Mucosa of gallbladder (tissue), 1 donor: ENCODE measurements at regions not wholly inside any gene's neighbourhood (a gene's known extent, or its start where the extent isn't known, plus 50 kb on each side); places are given as distances from the start of the nearest gene placed in this dataset.
"Not testable (repeated sequence)": the region's sequence is repeated elsewhere in the genome, so short reads cannot be mapped to it uniquely, and the experiment has no call there.

Source experiments
- DNase-seq: peaks from one replicate; pipeline ENCODE4 v3.0.0-alpha.2; 2020; ENCODE audit warnings: low spot score
- donor health status: DM: no; HTN: no; CAD: no.

DNA sequence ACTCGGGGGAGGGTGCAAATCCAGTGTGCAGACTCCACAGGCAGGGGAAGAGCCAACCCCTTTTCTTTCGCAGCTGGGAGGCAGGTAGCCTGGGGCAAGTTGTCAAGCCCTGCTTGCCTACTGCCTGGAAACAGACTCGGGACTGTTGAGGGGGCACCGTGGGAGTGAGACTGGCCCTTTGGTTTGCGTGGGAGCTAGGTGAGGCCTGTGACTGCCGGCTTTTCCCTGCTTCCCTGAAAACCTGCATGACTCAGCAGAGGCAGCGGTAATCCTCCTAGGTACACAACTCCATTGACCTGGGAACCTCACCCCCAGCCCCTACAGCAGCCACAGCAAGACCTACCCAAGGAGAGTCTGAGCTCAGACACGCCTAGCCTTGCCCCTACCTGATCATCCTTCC is 509.5 kb downstream of the DTWD2 start:
- no peak for DNase-seq

DNA sequence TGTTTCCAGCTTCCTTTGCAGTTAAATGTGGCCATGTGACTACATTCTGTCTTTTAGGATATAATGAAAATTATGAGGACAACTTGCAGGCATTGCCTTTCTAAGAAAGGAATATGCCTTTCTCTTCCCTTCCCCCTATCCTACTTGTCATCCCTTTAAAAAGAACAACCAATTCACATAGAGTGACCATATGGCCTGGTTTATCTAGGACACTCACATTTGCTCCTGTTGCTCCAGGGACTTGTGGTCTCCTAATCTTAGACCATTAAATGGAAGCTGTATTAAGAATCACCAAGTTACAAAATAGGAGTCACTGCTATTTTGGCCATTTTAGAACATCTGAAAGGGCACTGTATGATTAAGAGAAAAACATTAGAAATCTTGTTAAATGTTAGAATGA is 520.3 kb downstream of the DTWD2 start:
- DNase-seq, result no peak

DNA sequence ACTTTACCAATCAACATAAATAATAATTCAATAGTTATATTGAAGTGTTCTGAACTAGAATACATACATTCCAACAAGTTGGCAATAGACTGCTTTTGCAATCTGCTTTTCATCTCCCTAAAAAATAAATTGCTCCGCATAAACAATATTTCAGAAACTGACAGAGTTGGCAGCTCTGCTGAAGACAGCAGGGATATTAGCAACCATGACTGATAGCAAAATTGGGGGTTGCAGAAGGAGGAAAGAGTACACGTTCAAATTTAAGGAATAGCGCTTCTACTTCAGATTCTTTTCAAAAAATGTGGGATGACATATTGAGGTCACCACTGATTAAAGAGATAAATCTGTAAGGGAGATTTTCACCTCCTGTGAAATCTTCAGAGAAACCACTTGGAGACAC is 521.2 kb downstream of the DTWD2 start:
- no peak for DNase-seq

DNA sequence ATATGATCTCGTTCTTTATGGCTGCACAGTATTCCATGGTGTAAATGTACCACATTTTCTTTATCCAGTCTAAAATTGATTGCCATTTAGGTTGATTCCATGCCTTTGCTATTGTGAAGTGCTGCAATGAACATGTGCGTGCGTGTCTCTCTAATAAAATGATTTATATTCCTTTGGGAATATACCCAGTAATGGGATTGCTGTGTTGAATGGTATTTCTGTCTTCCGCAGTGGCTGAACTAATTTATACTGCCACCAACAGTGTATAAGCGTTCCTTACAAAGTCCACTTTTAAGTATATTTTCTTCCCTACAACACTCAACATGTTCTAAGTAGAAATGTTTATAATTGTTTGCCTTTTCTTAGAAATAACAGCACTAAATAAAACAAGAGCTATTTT is 521.9 kb downstream of the DTWD2 start:
- DNase-seq, result no peak

DNA sequence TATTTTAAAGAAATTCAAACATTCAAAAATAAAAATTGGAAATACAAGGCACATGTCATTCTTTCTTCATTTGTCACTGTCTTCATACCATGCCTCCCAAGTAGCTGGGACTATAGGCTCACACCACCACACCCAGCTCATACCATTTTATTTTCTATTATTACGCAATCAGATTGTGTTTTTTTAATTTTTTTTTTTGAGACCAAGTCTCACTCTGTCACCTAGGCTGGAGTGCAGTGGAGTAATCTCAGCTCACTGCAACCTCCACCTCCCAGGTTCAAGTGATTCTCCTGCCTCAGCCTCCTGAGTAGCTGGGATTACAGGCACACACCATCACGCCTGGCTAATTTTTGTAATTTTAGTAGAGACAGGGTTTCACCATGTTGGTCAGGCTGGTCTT is 526.1 kb downstream of the DTWD2 start:
- DNase-seq, result not testable (repeated sequence)

DNA sequence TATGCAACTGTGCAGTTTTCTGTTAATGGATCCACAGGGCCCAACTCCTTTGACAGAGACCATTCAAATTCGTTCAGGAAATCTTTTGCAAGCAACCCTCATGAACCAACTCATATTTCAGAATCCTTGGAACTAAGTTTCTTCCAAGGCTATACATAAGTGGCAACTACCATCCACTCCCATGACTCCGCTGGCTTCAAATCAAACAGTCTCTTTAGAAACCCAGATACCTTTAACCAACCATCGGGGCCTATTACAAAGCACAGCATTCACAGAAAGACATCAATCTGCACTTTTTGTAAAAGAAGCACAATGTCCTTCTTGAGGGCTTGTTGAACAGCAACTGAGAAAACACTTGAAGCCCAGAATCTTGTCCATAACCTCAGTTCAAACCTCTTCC is 526.9 kb downstream of the DTWD2 start:
- no peak for DNase-seq

DNA sequence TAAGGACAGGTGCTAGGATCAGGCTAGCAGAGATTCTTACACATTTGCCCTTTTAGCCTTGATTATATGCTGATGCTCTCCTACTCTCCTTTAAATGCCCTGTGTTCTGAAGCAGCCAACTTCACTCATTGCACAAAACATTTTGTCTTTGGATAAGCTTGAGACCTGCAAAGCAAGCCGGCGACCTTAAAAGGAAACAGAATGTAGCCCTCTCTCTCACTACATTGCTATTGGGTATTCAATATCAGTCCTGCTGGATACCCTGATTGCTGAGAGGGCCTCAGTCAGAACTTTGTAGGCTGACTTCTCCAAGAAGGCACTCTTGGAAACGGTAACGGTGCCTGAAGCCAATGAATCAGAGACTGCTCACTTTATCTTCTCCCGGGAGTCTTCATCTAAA is 528.9 kb downstream of the DTWD2 start:
- DNase-seq, result no peak

DNA sequence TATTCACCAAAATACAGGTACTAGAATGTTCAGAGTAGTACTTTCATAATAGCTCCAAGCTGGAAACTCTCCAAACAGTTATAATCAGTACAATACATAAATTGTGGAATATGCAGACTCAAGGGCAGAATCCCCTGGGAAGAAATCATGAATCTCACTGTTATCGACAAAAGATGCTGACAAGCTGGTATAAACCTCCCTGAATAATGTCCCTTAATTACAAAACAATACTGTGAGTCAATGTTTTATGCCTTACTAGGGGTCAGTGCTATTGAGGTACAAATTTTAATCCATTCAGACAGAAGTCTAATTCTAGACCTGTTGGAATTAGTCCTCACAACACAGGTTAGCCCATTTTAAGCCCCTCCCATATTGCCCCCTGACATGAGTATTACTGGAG is 532.3 kb downstream of the DTWD2 start:
- DNase-seq, result no peak

DNA sequence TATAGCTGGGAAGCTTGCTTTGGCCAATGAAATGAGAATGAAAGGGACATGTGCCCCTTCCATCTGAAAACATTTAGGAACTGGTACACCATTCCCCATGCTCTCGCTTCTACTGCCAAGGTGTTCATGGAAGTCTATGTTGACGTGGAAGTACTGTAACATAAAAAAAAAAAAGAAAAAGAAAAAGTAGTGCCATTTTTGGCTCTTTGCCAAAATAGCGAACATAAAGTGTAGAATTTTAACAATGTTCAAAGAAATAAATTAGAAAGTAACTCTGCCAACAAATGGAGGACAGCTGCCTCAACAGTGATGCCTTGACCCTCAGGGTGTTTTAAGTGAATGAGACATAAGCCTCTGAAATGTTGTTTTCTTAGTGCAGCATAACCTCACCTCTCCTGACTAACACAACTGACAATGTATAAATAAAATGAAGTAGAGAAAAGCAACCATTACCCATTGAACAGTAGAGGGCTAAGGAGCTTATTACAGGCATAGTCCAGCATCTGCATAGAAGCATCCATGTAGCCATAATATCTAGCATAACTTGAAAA is 536.6 kb downstream of the DTWD2 start:
- DNase-seq, result no peak

DNA sequence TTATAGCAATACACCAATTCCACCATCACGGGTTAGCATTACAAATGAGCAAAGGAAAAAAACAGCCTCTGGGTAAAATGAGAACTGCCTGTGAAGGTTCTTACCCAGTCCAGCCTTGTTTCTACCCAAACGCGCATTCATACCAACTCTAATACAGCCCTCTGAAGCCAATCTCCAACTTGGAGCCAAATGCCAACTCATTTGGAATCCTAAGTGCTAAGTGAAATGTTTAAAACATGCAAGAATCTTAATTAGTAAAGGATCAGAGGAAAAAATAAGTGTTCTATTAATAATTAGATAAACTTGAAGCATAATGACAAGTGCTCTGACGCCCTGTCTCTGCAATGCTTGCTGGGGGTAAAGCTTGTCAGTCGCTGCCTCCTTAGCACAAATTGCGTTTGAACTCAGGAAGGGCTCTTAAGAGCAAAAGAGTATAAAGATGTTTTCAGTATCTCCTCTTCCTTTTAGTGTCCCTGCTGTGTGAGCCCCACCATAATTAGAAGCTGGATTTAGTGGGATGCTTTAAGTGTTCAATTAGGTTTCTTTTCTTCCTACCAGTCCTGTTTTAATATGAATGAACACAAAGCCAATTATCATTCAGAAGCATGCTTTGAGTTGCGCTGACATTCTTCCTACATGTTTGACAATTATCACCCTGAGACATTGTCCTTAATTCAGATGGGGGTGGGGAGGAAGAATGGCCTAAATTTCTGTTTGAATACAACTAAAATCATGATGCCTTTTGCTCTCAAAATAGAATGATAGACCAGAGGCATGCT is 537.6 kb downstream of the DTWD2 start:
- DNase-seq, result no peak

DNA sequence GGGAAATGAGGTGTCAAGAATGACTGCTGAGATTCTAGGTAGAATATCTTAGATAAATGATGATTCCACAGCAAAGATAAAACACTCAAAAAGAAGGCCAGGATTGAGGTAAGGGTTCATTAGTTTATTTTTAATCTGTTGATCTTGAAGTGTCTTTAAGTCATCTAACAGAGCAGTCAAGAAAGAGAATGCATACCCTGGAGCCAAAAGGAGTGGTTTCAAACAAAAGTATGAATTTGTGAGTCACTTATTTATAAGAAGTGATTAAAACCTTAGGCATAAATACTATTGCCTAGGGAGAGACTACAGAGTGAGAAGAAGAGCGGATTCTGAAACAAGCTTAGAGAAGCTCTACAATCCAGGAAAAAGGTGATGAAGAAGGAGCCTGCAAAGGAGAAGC is 541.0 kb downstream of the DTWD2 start:
- no peak for DNase-seq

DNA sequence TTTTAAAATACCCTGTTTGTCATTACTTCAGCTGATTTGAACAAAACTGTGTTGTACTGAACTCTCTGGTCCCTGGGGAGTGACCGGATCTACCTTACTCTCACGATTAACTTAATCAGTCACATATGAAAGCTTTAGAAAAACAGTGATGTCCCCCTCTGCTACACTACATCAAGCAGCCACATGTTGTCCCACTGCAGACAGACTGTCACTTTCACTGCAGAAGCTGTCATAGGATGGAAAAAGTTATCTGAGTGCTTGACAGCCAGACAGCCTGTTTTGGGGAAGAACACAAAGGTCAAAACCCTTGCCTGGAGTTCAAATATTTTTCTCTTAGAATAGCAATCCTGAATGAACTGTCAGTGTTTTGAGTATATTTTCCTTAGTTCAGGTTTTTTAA is 546.4 kb downstream of the DTWD2 start:
- DNase-seq, result no peak

DNA sequence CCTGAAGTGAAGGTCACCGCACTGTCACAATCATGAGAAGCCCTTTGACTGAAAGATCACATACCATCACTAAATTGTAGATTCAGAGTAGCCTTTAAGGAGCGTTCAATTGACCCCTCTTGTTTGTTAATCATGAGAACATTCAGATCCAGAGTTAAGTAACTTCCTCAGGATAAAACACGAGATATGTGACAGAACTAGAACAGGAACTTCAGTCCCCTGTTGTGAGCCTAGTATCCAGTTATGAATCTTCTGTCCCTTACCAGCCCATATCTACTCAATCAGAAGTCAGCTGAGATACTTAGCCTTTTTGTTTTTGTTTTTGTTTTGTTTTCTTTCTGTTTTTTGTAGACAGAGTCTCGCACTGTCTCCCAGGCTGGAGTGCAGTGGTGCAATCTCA is 547.3 kb downstream of the DTWD2 start:
- no peak for DNase-seq

DNA sequence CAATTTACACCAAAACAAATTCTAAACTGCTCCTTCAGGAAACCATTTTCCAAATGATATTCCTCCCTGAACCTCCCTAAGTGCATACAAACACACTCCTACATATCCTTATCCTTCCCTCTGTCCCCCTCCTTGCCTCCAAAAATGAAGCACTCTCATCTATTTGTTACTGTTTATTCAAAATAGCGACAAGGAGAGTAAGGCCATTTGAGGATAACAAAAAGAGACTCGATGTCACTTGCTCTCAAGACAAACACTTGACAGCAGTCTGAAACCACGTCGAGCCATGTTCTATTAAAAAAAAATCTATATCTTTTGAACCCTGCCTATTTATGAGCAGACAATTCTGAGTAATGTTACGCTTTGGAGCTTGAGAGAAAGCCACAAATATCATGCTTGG is 547.9 kb downstream of the DTWD2 start:
- DNase-seq, result no peak

DNA sequence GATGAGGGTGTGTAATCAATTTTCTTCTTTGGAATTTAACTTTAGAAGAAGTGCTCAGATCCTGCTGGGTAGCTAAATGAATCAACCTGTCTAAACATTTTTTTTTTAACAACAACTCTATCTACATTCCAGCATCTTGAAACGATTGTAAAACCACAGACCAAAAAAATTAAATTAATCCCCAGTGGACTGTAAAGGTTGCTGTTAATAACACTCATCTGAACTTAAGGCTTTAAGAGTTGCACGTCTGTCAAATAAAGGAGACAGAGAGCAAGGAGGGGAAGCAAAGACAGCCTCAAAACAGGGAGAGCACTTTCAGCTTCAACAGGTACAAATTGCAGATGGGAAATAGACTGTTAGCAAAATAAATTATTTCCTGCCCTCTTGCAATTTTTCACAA is 548.5 kb downstream of the DTWD2 start:
- DNase-seq, result no peak

DNA sequence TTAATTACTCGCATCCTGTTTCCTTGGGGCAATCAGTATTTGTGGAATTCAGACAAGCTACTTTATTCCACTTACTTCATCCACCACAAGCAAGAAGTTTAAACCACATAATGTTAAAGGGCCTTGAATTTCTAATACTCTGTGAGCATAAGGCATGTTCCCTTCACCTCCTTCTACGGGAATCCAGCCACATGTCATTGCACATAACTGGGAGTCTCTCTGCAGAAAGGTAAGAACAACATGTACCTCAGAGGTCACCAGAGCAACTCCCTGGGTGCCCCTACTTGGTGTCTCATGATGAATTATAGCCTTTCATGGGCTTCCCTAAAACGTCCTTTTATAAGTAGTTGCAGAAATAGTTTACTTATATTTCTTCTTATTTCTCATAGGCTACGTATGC is 553.2 kb downstream of the DTWD2 start:
- no peak for DNase-seq

DNA sequence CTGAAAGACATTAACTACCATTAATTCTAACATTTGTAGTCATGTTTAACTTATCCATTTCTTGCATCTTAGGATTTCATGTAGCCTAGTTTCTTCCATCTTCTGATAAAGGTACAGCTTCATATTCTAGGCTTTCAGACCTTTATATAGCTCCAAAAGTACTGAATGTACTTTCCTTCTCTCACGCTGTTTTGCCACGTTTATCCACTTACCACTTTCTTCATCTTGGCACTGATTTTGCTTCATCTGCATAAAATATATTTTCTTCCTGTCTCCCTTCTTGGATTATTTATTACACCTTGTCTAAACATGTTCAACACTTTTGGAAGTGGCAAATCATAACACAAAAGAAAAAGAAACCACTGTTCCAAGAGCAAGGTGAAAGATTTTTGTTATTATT is 553.8 kb downstream of the DTWD2 start:
- no peak for DNase-seq

DNA sequence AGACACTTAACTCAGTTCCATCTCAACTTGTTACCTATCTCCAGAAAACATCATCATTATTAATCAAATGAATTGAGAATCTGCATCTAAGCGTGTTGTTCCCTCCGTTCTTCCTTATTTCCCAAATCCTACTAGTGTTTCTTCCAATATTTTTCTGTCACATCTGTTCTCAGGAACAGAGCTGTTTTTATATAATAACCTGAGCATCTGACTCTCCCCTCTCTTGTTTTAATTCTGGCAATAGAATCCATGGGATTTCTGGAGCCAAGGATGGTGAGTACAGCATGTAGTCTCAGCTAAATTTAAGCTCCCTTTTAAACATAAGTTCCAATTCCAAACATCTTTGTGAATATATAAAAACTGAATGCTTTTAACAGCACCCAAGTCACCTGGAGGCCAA is 558.3 kb downstream of the DTWD2 start:
- no peak for DNase-seq

DNA sequence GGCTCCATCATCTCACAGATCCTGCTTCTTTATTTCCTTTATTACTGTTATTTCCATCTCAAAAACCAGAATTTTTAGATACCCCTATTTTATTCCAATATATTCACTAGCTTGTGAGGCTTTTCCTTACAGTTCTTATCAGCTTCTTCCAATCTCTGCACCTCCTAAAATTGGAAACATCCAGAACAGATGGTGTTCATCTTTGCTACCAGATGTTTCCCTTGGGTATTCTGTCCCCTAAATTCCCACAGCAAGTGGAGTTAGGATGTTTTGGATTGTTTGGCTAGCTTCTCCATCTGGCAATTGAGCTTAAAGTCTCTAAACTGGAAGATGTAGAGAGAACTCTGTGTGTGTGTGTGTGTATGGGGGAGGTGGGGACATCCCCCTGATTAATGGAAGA is 580.4 kb downstream of the DTWD2 start:
- no peak for DNase-seq

DNA sequence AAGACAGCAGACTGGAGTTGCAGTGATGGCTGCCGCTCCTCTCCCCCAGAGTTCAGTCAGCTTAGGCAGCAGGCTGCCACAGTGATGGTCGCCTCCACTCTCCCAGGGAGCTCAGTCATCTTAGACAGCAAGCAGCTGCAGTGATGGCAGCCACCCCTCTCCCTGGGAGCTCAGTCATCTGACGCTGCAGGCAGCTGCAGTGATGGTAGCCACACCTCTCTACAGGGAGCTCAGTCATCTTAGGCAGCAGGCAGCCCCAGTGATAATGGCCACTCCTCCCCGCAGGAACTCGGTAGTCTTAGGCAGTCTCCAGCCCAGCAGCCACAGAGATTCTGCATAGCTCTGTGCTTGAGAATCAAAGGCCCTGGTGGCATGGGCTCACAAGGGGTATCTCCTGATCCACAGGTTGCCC is 582.7 kb downstream of the DTWD2 start:
- DNase-seq, result no peak

DNA sequence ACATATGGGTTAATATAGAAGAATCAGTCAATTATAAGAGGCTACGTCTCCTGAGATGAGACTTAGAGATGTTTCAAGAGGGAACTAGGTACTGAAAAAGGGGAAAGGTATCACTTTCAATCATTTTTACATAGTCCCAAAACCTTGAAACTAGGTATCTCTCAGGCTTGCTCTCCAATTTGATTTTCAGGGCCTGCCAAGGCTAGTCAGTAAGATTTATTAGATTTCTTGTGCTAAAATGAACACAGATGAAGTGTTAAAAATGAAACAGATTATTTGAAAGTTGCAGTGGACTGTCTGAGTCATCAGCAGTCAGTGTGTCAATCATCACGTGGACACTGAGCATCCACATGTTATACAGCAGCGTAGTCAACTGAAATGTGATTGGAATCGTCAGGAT is 591.1 kb downstream of the DTWD2 start:
- DNase-seq, result no peak

DNA sequence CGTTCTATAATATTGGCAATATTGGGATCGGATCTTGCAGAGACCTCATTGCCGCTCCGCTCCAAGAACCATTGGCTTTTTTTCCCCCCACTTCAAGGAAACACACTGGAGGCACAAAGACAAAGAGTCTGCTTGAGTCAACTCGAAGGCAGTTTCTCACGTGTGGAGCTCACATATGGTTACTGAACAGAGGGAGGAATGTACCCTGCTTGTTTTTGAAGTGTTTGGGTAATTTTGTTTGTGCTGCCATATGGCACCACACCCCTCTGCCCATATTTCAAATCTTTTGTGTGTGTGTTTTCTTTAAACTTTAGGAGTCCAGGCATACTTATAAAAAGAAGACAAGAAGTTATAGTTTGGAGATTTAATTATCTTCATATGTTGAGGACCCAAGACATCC is 595.9 kb downstream of the DTWD2 start:
- no peak for DNase-seq

DNA sequence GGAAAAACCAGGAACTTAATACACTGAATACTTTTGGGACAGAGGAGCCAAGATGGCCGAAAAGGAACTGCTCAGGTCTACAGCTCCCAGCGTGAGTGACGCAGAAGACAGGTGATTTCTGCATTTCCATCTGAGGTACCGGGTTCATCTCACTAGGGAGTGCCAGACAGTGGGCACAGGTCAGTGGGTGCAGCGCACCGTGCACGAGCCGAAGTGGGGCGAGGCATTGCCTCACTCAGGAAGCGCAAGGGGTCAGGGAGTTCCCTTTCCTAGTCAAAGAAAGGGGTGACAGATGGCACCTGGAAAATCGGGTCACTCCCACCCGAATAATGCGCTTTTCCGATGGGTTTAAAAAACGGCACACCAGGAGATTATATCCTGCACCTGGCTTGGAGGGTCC is 605.4 kb downstream of the DTWD2 start:
- DNase-seq, result not testable (repeated sequence)

DNA sequence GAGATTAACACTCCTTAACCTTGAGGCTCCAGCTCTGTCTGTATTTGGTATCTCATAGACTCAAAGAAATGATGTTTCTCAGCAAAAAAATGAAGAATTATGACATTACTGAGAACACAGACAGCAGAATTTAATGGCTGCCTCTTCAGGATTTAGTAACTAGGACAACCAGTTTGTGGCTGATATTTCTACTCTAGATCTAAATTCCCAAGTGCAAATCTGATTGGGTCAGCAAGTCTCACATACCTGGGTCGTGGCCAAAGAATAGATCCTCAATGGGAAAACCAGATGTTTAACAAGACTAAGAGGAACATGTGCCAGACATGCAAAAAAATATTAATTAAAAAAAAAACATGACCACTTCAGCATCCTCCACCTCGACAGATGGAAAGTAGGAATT is 608.9 kb downstream of the DTWD2 start:
- DNase-seq, result no peak
